ENCODE measurements at regions not wholly inside any gene's neighbourhood (a gene's known extent, or its start where the extent isn't known, plus 50 kb on each side); places are given as distances from the start of the nearest gene placed in this dataset.

- H3K4me3 ChIP-seq: no peak overlapping the region
- ATAC-seq (peak; percentile 65), DNase-seq (ENCODE audit: low spot score) (peak; percentile 3)
- Mint-ChIP-seq H3K4me3 (peak overlapping the region; percentile 3; the same call in 1 of the 3 replicates), H3K36me3 (ENCODE audit: low read depth) (no peaks in the 10 kb centered on the region), H3K4me1 (peaks cover 20% of the 10 kb centered on the region), H3K27me3 (ENCODE audit: insufficient read depth, low read depth, poor library complexity) (no peaks in the 10 kb centered on the region), H3K9me3 (no peaks in the 10 kb centered on the region), H3K27ac (no peak overlapping the region)
- no peak for TF ChIP-seq EZH2 (IDR thresholded peaks at IDR 0.05; ENCODE audit: low read depth, unreplicated experiment)
- no peak for TF ChIP-seq REST (IDR thresholded peaks at IDR 0.05; ENCODE audit: unreplicated experiment)
- no peak for TF ChIP-seq STAT1 (IDR thresholded peaks at IDR 0.05; ENCODE audit: unreplicated experiment)
- TF ChIP-seq CREB1 (CRISPR knock-in tag; IDR thresholded peaks at IDR 0.05; ENCODE audit: low read depth): no peak
- no peak for TF ChIP-seq EZH2phosphoT487 (IDR thresholded peaks at IDR 0.05; ENCODE audit: unreplicated experiment)
- TF ChIP-seq ZNF331 (CRISPR knock-in tag; IDR thresholded peaks at IDR 0.05; ENCODE audit: low read depth): no peak
- no peak for TF ChIP-seq ZNF462 (CRISPR knock-in tag; IDR thresholded peaks at IDR 0.05)
- no peak for TF ChIP-seq JUNB (IDR thresholded peaks at IDR 0.05; ENCODE audit: unreplicated experiment)
- no peaks in the 10 kb centered on the region for H3K36me3 ChIP-seq (ENCODE audit: insufficient read depth)
- 0 out of 2 replicates have a peak, but pooled peaks cover 4% of the 10 kb centered on the region for H3K4me1 ChIP-seq (ENCODE audit: insufficient read depth)
- no peak overlapping the region for H3K4me2 ChIP-seq
- H4K20me1 ChIP-seq (replicated peaks; ENCODE audit: insufficient read depth): no peaks in the 10 kb centered on the region
- no peaks in the 10 kb centered on the region for H3F3A ChIP-seq (replicated peaks; ENCODE audit: low read depth)
- no peaks in the 10 kb centered on the region for H3K9me2 ChIP-seq (ENCODE audit: insufficient read depth)
- no peak overlapping the region for H2AFZ ChIP-seq
- no peaks in the 10 kb centered on the region for H3K79me2 ChIP-seq (replicated peaks; ENCODE audit: insufficient read depth)
- no peaks in the 10 kb centered on the region for H3K27me3 ChIP-seq (ENCODE audit: insufficient read depth)
- no peak overlapping the region for H3K27ac ChIP-seq (ENCODE audit: low read depth)
Observed at GRCh38 chr2:126506786-126507185, 149.2 kb upstream of the GYPC start.
